COLO829 (cell line): ENCODE measurements at regions not wholly inside any gene's neighbourhood (a gene's known extent, or its start where the extent isn't known, plus 50 kb on each side); places are given as distances from the start of the nearest gene placed in this dataset.
"Not testable (repeated sequence)": the region's sequence is repeated elsewhere in the genome, so short reads cannot be mapped to it uniquely, and the experiment has no call there.

Experiments
- DNase-seq: peaks from one replicate; pipeline ENCODE4 v3.0.0; 2012; ENCODE audit warnings: low spot score

- DNase-seq = peak; percentile 51
Measured at GRCh38 chr2:62410926-62411456, 95.0 kb downstream of the TMEM17 start.

- DNase-seq = no peak
Measured at GRCh38 chr2:62410015-62410453, 96.0 kb downstream of the TMEM17 start.

- DNase-seq = no peak
Measured at GRCh38 chr2:62409442-62409841, 96.6 kb downstream of the TMEM17 start.

- DNase-seq = no peak
Measured at GRCh38 chr2:62408241-62408677, 97.7 kb downstream of the TMEM17 start.

- no peak for DNase-seq
Measured at GRCh38 chr2:62407838-62408237, 98.2 kb downstream of the TMEM17 start.

- DNase-seq = no peak
Measured at GRCh38 chr2:62407401-62407800, 98.6 kb downstream of the TMEM17 start.

- no peak for DNase-seq
Measured at GRCh38 chr2:62406573-62407043, 99.4 kb downstream of the TMEM17 start.

GRCh38 chr2:62404913-62405312 is 101.1 kb downstream of the TMEM17 start:
- DNase-seq = no peak

- DNase-seq = no peak
Measured at GRCh38 chr2:62402156-62402555, 103.8 kb downstream of the TMEM17 start.

GRCh38 chr2:62398356-62398755 is 107.6 kb downstream of the TMEM17 start:
- DNase-seq = no peak

- no peak for DNase-seq
Measured at GRCh38 chr2:62396880-62397279, 109.1 kb downstream of the TMEM17 start.

GRCh38 chr2:62393293-62393692 is 112.7 kb downstream of the TMEM17 start:
- no peak for DNase-seq

GRCh38 chr2:62391696-62392095 is 114.3 kb downstream of the TMEM17 start:
- DNase-seq = no peak

- DNase-seq = not testable (repeated sequence)
Measured at GRCh38 chr2:62386378-62386777, 119.6 kb downstream of the TMEM17 start.

GRCh38 chr2:62383846-62384245 is 122.1 kb downstream of the TMEM17 start:
- DNase-seq = no peak

GRCh38 chr2:62382757-62383156 is 123.2 kb downstream of the TMEM17 start:
- DNase-seq = no peak

- DNase-seq = no peak
Measured at GRCh38 chr2:62382122-62382521, 123.9 kb downstream of the TMEM17 start.

GRCh38 chr2:62381656-62382055 is 124.3 kb downstream of the TMEM17 start:
- DNase-seq = no peak

GRCh38 chr2:62379566-62379965 is 126.4 kb downstream of the TMEM17 start:
- DNase-seq = no peak

- DNase-seq = no peak
Measured at GRCh38 chr2:62375113-62375420, 130.9 kb downstream of the TMEM17 start.

- no peak for DNase-seq
Measured at GRCh38 chr2:62374301-62375112, 131.5 kb downstream of the TMEM17 start.

- DNase-seq = no peak
Measured at GRCh38 chr2:62372824-62373223, 133.2 kb downstream of the TMEM17 start.

GRCh38 chr2:62370321-62371250 is 135.4 kb downstream of the TMEM17 start:
- DNase-seq = no peak
